ENCODE measurements at regions not wholly inside any gene's neighbourhood (a gene's known extent, or its start where the extent isn't known, plus 50 kb on each side); places are given as distances from the start of the nearest gene placed in this dataset.

- TF ChIP-seq CTCF (IDR thresholded peaks at IDR 0.05; ENCODE audit: extremely low read depth, low read depth, low read length) = no peak
- Histone ChIP-seq H3K27me3 (ENCODE audit: insufficient read depth, low read length) (no peaks in the 10 kb centered on the region), H3K4me3 (ENCODE audit: insufficient read depth, low read length) (no peak overlapping the region), H3K36me3 (ENCODE audit: insufficient read depth, low read length) (no peaks in the 10 kb centered on the region), H3K4me1 (ENCODE audit: insufficient read depth, low read length) (no peaks in the 10 kb centered on the region), H3K9me3 (ENCODE audit: low read depth, low read length) (no peaks in the 10 kb centered on the region), H2AFZ (ENCODE audit: low read length) (no peak overlapping the region), H3K79me2 (ENCODE audit: insufficient read depth, low read length) (no peaks in the 10 kb centered on the region), H3K4me2 (ENCODE audit: insufficient read depth, low read length) (no peak overlapping the region), H3K27ac (ENCODE audit: low read depth, low read length) (no peak overlapping the region), H4K20me1 (ENCODE audit: insufficient read depth, low read length) (no peaks in the 10 kb centered on the region)
- DNase-seq (ENCODE audit: insufficient read length, low spot score, missing footprints) = no peak
These were observed 106.8 kb downstream of the CNTN3 start for GRCh38 chr3:74507691-74508090.

- Histone ChIP-seq H3K9me3 (ENCODE audit: low read depth, low read length) (no peaks in the 10 kb centered on the region), H3K4me1 (ENCODE audit: insufficient read depth, low read length) (no peaks in the 10 kb centered on the region), H3K4me2 (ENCODE audit: insufficient read depth, low read length) (no peak overlapping the region), H3K36me3 (ENCODE audit: insufficient read depth, low read length) (no peaks in the 10 kb centered on the region), H3K27me3 (ENCODE audit: insufficient read depth, low read length) (no peaks in the 10 kb centered on the region), H2AFZ (ENCODE audit: low read length) (no peak overlapping the region), H4K20me1 (ENCODE audit: insufficient read depth, low read length) (no peaks in the 10 kb centered on the region), H3K4me3 (ENCODE audit: insufficient read depth, low read length) (no peak overlapping the region), H3K27ac (ENCODE audit: low read depth, low read length) (no peak overlapping the region), H3K79me2 (ENCODE audit: insufficient read depth, low read length) (no peaks in the 10 kb centered on the region)
- DNase-seq (ENCODE audit: insufficient read length, low spot score, missing footprints) = no peak
- TF ChIP-seq CTCF (IDR thresholded peaks at IDR 0.05; ENCODE audit: extremely low read depth, low read depth, low read length) = no peak
These were observed 108.2 kb downstream of the CNTN3 start for GRCh38 chr3:74506246-74506645.

- H3K4me1 ChIP-seq (ENCODE audit: insufficient read depth, low read length) = no peaks in the 10 kb centered on the region
- no peaks in the 10 kb centered on the region for H3K9me3 ChIP-seq (ENCODE audit: low read depth, low read length)
- H3K27ac ChIP-seq (ENCODE audit: low read depth, low read length) = no peak overlapping the region
- H3K79me2 ChIP-seq (ENCODE audit: insufficient read depth, low read length) = no peaks in the 10 kb centered on the region
- H3K4me3 ChIP-seq (ENCODE audit: insufficient read depth, low read length) = no peak overlapping the region
- no peak overlapping the region for H2AFZ ChIP-seq (ENCODE audit: low read length)
- no peak overlapping the region for H3K4me2 ChIP-seq (ENCODE audit: insufficient read depth, low read length)
- H4K20me1 ChIP-seq (ENCODE audit: insufficient read depth, low read length) = no peaks in the 10 kb centered on the region
- DNase-seq (ENCODE audit: insufficient read length, low spot score, missing footprints) = no peak
- TF ChIP-seq CTCF (IDR thresholded peaks at IDR 0.05; ENCODE audit: extremely low read depth, low read depth, low read length) = no peak
- H3K36me3 ChIP-seq (ENCODE audit: insufficient read depth, low read length) = no peaks in the 10 kb centered on the region
- H3K27me3 ChIP-seq (ENCODE audit: insufficient read depth, low read length) = no peaks in the 10 kb centered on the region
These were observed 113.5 kb downstream of the CNTN3 start for GRCh38 chr3:74501007-74501406.

GRCh38 chr3:74500257-74500656, 114.2 kb downstream of the CNTN3 start:
- no peak overlapping the region for H3K4me3 ChIP-seq (ENCODE audit: insufficient read depth, low read length)
- H3K4me2 ChIP-seq (ENCODE audit: insufficient read depth, low read length) = no peak overlapping the region
- H4K20me1 ChIP-seq (ENCODE audit: insufficient read depth, low read length) = no peaks in the 10 kb centered on the region
- no peaks in the 10 kb centered on the region for H3K36me3 ChIP-seq (ENCODE audit: insufficient read depth, low read length)
- H3K27ac ChIP-seq (ENCODE audit: low read depth, low read length) = no peak overlapping the region
- no peaks in the 10 kb centered on the region for H3K27me3 ChIP-seq (ENCODE audit: insufficient read depth, low read length)
- no peak for DNase-seq (ENCODE audit: insufficient read length, low spot score, missing footprints)
- H3K4me1 ChIP-seq (ENCODE audit: insufficient read depth, low read length) = no peaks in the 10 kb centered on the region
- no peaks in the 10 kb centered on the region for H3K79me2 ChIP-seq (ENCODE audit: insufficient read depth, low read length)
- no peak overlapping the region for H2AFZ ChIP-seq (ENCODE audit: low read length)
- no peak for TF ChIP-seq CTCF (IDR thresholded peaks at IDR 0.05; ENCODE audit: extremely low read depth, low read depth, low read length)
- no peaks in the 10 kb centered on the region for H3K9me3 ChIP-seq (ENCODE audit: low read depth, low read length)

All from osteoblast (primary cell).